Hepatocyte (in vitro differentiated cells): ENCODE measurements at regions not wholly inside any gene's neighbourhood (a gene's known extent, or its start where the extent isn't known, plus 50 kb on each side); places are given as distances from the start of the nearest gene placed in this dataset.

Experiments used
- CTCF ChIP-seq: fragments of 200-600 bp; sonication (generic); IDR thresholded peaks from 2 replicates; pipeline ENCODE4 v1.5.1; 2016; ENCODE audit warnings: antibody characterized with exemption, mild to moderate bottlenecking; ENCODE audit not compliant: poor library complexity
- EZH2 ChIP-seq: fragments of 200-600 bp; sonication (generic); IDR thresholded peaks from 2 replicates; pipeline ENCODE4 v1.6.1; 2016; ENCODE audit warnings: antibody characterized with exemption, mild to moderate bottlenecking, borderline replicate concordance
- EZH2phosphoT487 ChIP-seq: fragments of 200-600 bp; sonication (generic); IDR thresholded peaks from one replicate; pipeline ENCODE4 v1.6.1; 2018; ENCODE audit warnings: antibody characterized with exemption, mild to moderate bottlenecking, low read depth, moderate library complexity; ENCODE audit not compliant: unreplicated experiment, severe bottlenecking

DNA sequence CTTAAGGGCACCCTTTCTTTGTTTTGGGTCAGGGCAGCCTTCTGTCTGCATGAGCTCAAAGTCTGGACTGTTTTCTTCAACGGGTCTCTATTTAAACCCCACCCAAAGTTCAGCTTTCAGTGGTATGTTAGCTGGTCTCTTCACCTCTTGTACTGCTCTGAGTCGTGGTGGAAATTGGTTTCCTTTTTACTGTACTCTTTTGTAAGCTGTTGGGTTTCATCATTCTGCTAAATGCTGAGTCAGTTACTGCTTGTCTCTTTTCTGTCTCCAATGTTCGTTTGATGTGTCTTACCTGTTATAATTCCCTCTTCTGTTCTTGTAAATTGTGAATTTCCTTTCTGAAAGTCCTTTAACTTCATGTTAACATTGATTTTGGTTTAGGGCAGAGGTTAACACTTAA, 64.1 kb upstream of the MALRD1 start:
- TF ChIP-seq CTCF (no peak), EZH2 (no peak), EZH2phosphoT487 (no peak)
